OCI-LY3 (cell line): ENCODE measurements at regions not wholly inside any gene's neighbourhood (a gene's known extent, or its start where the extent isn't known, plus 50 kb on each side); places are given as distances from the start of the nearest gene placed in this dataset.

ENCODE experiments used
- CTCF ChIP-seq: fragments of 200-600, 300-600 bp; sonication (generic); IDR thresholded peaks from 2 replicates; pipeline ENCODE4 v1.5.1; 2014; ENCODE audit warnings: antibody characterized with exemption, low read length, low read depth
- EZH2phosphoT487 ChIP-seq: fragments of 200-600 bp; shearing (Covaris generic); IDR thresholded peaks from 2 replicates; pipeline ENCODE4 v1.6.1; 2018; ENCODE audit warnings: antibody characterized with exemption, mixed run types, low read depth

- TF ChIP-seq CTCF (no peak), EZH2phosphoT487 (no peak)
Measured at GRCh38 chr12:71223139-71223538, 65.3 kb upstream of the TSPAN8 start.
